ENCODE measurements at regions not wholly inside any gene's neighbourhood (a gene's known extent, or its start where the extent isn't known, plus 50 kb on each side); places are given as distances from the start of the nearest gene placed in this dataset.
"Not testable (repeated sequence)": the region's sequence is repeated elsewhere in the genome, so short reads cannot be mapped to it uniquely, and the experiment has no call there.

DNA sequence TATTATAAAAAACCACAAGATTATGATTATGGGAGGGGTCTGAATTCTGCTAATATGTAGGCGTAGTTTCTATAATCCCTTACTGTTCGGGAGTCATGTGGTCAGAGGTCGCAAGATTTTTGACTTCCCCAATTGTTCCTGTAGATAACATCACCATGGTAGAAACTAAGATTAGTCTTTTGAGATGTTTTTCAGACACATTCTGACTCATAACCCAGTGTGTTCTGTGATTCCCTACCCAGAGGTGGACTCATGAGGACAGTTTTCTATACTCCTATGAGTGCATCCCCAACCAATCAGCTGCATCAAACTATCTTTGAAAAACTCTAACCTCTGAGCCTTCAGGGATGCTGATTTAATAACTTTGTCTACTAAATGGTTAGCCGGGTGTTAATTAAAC is 175.5 kb downstream of the RFPL4B start:
- DNase-seq: peak; percentile 12

DNA sequence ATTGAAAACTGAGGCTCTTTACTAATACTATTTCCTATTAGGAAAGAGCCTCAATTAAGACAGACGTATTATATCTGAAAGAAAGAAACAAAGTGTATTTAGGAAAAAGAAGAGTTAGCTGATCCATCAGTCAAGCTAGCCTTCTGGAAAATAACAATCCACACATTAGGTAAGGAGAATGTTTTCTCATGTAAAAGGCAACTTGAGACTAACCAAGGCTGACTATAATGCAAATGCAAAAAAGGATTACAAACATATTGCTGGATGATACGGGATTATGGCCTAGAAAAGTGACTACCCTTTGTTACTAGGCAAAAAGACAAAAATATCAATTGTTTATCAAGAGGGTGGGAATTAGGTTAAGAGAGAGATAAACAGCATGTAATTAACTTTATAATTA is 176.9 kb downstream of the RFPL4B start:
- DNase-seq: no peak

GRCh38 chr6:112525749-112526148 is 178.6 kb downstream of the RFPL4B start:
- DNase-seq: no peak

DNA sequence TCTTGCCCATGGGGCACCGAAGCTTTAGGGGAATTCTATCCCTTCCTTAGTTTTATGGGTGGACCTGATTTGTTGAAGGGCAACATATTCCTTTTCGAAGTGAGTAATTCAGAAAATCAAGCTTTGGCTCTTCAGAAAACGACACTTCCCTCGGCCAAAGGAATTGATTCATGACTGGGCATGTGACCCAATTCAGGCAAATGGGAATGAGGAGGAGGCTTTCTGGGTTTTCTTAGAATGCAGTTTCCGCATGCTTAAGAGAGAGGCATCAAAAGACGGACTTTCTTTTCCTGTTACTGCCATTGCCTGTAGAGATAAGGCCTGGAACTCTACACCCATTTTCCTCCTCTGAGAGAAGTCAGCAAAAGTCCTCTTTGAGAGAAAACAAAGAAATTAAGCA is 179.5 kb downstream of the RFPL4B start:
- DNase-seq: no peak

DNA sequence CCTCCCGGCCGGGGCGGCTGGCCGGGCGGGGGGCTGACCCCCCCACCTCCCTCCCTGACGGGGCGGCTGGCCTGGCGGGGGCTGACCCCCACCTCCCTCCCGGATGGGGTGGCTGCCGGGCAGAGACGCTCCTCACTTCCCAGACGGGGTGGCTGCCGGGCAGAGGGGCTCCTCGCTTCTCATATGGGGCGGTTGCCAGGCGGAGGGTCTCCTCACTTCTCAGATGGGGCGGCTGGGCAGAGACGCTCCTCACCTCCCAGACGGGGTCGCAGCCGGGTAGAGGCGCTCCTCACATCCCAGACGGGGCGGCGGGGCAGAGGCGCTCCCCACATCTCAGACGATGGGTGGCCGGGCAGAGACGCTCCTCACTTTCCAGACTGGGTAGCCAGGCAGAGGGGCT is 181.2 kb downstream of the RFPL4B start:
- DNase-seq: not testable (repeated sequence)

DNA sequence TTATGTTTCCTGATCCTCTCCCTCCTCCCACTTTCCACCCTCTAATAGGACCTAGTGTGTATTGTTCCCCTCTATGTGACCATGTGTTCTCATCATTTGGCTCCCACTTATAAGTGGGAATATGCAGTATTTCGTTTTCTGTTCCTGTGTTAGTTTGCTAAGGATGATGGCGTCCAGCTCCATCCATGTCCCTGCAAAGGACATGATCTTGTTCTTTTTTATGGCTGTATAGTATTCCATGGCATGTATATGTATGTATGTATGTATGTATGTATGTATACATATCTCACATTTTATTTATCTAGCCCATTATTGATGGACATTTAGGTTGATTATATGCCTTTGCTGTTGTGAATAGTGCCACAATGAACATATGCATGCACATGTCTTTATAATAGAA is 188.7 kb downstream of the RFPL4B start:
- DNase-seq: no peak

- DNase-seq: no peak
Observed at GRCh38 chr6:112539355-112539754, 192.2 kb downstream of the RFPL4B start.

DNA sequence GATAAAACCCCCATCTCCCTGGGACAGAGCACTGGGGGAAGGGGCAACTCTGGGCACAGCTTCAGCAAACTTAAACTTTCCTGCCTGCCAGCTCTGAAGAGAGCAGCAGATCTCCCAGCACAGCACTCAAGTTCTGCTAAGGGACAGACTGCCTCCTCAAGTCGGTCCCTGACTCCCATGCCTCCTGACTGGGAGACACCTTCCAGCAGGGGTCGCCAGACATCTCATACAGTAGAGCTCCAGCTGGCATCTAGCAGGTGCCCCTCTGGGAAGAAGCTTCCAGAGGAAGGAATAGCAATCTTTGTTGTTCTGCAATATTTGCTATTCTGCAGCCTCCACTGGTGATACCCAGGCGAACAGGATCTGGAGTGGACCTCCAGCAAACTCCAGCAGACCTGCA is 194.7 kb downstream of the RFPL4B start:
- DNase-seq: not testable (repeated sequence)

DNA sequence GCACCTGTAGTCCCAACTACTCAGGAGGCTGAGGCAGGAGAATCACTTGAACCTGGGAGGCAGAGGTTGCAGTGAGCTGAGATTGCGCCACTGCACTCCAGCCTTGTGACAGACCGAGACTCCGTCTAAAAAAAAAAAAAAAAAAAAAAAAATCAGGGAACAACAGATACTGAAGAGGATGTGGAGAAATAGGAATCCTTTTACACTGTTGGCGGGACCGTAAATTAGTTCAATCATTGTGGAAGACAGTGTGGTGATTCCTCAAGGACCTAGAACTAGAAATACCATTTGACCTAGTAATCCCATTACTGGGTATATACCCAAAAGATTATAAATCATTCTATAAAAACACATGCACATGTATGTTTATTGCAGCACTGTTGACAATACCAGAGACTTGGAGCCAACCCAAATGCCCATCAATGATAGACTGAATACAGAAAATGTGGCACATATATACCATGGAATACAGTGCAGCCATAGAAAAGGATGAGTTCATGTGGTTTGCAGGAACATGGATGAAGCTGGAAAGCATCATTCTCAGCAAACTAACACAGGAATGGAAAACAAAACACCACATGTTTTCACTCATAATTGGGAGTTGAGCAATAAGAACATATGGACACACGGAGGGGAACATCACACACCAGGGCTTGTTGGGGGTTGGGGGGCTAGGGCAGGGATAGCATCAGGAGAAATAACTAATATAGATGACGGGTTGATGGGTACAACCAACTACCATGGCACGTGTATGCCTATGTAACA is 200.4 kb downstream of the RFPL4B start:
- not testable (repeated sequence) for DNase-seq

DNA sequence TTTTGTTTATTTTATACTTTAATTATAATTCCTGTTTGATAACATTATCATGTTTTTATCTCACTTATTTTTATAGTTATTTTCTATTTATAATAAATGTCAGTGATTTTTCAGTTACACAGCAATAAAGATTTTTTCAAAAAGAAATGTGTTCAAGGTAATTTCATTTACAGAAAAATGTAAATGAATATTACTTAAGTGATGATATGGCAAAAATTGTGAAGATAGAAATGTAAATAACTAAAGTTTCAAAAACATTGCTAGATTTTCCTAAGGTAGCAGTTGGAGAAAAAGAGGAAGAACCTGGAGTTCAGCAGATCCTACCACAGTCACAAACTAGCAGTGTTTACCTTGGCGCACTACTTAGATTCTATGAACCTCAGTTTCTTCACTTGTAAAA is 202.6 kb downstream of the RFPL4B start:
- DNase-seq: no peak

- no peak for DNase-seq
Observed at GRCh38 chr6:112557435-112557834, 210.3 kb downstream of the RFPL4B start.

GRCh38 chr6:112557961-112558360 is 210.8 kb downstream of the RFPL4B start:
- no peak for DNase-seq

- DNase-seq: no peak
Observed at GRCh38 chr6:112560651-112561050, 213.5 kb downstream of the RFPL4B start.

GRCh38 chr6:112562301-112563231 is 215.4 kb downstream of the RFPL4B start:
- DNase-seq: no peak

- peak; percentile 70 for DNase-seq
Observed at GRCh38 chr6:112563368-112563767, 216.2 kb downstream of the RFPL4B start.

GRCh38 chr6:112568066-112568465 is 220.9 kb downstream of the RFPL4B start:
- DNase-seq: no peak

DNA sequence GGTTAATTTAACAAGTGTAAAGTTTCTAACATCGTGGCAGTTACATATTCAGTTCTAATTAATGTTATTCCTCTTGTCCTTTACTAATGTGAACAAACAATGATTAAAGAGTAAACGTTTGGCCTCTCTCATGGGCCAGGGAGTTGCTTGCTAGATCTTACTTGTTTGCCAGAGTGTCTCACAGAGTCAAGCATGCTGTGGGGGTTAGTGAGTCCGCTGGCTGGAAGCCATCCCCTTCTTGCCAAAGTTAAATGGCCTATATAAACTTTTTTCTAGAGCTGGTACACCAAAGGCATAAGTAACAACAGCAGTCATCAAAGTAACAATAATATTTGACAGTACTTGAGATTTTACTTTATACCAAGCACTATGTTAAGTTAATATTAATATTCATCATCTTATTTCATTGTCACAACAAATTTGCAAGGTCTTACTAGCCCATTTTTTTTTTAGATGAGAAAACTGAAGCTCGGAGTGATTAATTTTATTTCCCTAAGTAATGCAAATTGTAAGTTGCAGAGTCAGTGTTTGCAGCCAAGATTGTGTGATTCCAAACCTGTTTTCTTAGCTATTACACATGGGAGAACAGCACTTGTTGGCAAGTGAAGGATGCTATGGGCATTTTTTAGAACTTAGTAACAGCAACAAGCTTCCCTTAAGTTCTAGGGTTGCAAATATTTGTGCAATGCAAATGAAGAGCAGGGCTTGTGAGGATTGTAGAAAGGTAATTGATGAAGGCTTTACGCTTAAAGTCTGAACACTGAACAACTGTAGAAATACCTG is 224.5 kb downstream of the RFPL4B start:
- peak; percentile 14 for DNase-seq

GRCh38 chr6:112574190-112574589 is 227.1 kb downstream of the RFPL4B start:
- no peak for DNase-seq

DNA sequence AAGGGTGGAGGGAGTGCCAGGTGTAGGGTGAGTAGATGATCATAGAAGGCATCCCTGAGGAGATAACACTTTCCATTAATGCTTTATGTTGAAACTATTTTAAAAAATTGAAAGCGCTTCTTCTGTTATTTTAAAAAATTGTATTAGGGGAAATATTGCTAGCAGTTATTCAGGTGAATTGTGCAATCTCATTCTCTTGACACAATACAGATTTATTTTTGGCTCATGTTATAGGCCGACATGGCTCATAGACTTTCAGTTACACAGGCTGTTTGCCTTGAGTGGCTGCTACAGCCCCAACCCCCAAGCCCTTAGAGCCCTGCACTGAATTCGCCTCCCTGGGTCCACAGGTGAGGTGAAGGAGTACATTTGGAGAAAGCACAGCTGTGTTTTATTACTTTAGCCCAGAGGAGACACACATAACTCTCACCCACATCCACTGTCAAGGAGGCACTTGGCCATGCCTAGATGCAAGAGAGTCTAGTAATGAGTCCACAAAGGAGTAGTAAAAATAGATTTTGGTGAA is 228.2 kb downstream of the RFPL4B start:
- no peak for DNase-seq

DNA sequence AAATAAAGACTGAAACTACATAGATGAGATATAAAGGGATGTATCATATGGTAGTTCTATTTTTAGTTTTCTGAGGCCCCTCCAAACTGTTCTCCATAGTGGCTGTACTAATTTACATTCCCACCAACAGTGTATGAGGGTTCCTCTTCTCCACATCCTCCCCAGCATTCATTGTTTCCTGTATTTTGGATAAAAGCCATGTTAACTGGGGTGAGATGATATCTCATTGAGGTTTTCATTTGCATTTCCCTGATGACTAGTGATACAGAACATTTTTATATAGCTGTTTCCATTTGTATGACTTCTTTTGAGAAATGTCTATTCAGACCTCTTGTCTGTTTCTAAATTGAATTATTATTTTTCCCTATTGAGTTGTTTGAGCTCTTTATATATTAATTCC is 229.3 kb downstream of the RFPL4B start:
- peak; percentile 42 for DNase-seq

GRCh38 chr6:112579601-112580000 is 232.5 kb downstream of the RFPL4B start:
- no peak for DNase-seq

DNA sequence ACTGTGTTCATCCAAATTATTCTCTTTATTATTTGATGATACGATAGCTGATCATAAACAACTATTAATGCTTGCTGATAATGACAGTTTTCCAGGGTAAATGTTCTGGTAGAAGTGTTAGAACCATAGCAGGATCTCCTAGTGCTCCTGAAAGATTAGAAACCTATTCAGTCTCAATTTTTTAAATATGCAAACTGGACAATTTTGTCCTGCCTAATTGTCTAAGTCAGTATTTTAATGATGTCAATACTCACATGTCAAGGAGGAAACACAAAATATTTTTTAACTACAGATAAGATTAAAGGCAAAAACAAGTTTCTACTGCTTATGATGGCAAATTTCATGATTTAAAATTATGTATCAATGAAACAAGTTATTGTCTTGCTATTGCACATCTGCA is 233.9 kb downstream of the RFPL4B start:
- DNase-seq: no peak

GRCh38 chr6:112590326-112590725 is 243.2 kb downstream of the RFPL4B start:
- no peak for DNase-seq
